IMR-90 (cell line): ENCODE measurements at regions not wholly inside any gene's neighbourhood (a gene's known extent, or its start where the extent isn't known, plus 50 kb on each side); places are given as distances from the start of the nearest gene placed in this dataset.

Source experiments
- ATAC-seq: fragments of 200-7000 bp; cut with Tn5 transposase; 2 replicates; pipeline ENCODE4 v1.9.1; 2020; ENCODE audit warnings: low read depth, mild to moderate bottlenecking, moderate library complexity
- BruUV-seq: library from RNA; stranded (reverse); fragments of 400-500 nt; replicated peaks from 2 replicates; lab custom pipeline; 2021; lab: Mats Ljungman, UMichigan
- CTCF ChIA-PET: fragments of 300-600 bp; formaldehyde crosslinking; extraction: SDS; loops from one replicate; lab custom pipeline; 2021; ENCODE audit warnings: antibody characterized with exemption; lab: Yijun Ruan, JAX
- POLR2A ChIA-PET: fragments of 300-600 bp; sonication (Branson Sonifier 250); formaldehyde crosslinking; loops from one replicate; lab custom pipeline; 2022; ENCODE audit warnings: antibody characterized with exemption; ENCODE audit not compliant: unreplicated experiment; lab: Charles Lee
- DNase-seq: peaks from one replicate; pipeline ENCODE4 v3.0.0; 2013
- H2AFZ ChIP-seq: replicated peaks from 2 replicates; pipeline ENCODE3; 2013; ENCODE audit warnings: low read length, mild to moderate bottlenecking; ENCODE audit not compliant: poor library complexity
- H2AK5ac ChIP-seq: 2 replicates; pipeline ENCODE4 v1.6.1; 2013; ENCODE audit warnings: low read depth, low read length, inconsistent platforms
- H2AK9ac ChIP-seq: replicated peaks from 2 replicates; pipeline ENCODE3; 2013; ENCODE audit warnings: mild to moderate bottlenecking, low read depth, low read length, moderate library complexity; ENCODE audit not compliant: poor library complexity
- H2BK120ac ChIP-seq: 2 replicates; pipeline ENCODE4 v1.6.1; 2013; ENCODE audit warnings: low read depth, low read length, inconsistent platforms
- H2BK15ac ChIP-seq: 3 replicates; pipeline ENCODE4 v1.6.1; 2013; ENCODE audit warnings: low read depth, low read length, inconsistent platforms
- H2BK20ac ChIP-seq: 2 replicates; pipeline ENCODE4 v1.6.1; 2013; ENCODE audit warnings: low read depth, mild to moderate bottlenecking, inconsistent platforms, low read length, moderate library complexity
- H2BK5ac ChIP-seq: 2 replicates; pipeline ENCODE4 v1.6.1; 2013; ENCODE audit warnings: mild to moderate bottlenecking, low read depth, low read length, inconsistent platforms; ENCODE audit not compliant: poor library complexity, severe bottlenecking
- H3K14ac ChIP-seq: replicated peaks from 2 replicates; pipeline ENCODE4 v1.6.1; 2013; ENCODE audit warnings: low read depth, low read length, inconsistent platforms
- H3K18ac ChIP-seq: 2 replicates; pipeline ENCODE4 v1.6.1; 2013; ENCODE audit warnings: low read depth, low read length, control low read depth
- H3K23ac ChIP-seq: 2 replicates; pipeline ENCODE4 v1.6.1; 2013; ENCODE audit warnings: low read depth, low read length, inconsistent platforms
- H3K27ac ChIP-seq: 2 replicates; pipeline ENCODE4 v1.5.1; 2013; ENCODE audit warnings: mild to moderate bottlenecking, control low read depth, low read length; ENCODE audit not compliant: insufficient read depth
- H3K27me3 ChIP-seq: 2 replicates; pipeline ENCODE4 v1.6.1; 2013; ENCODE audit warnings: low read length; ENCODE audit not compliant: control insufficient read depth, insufficient read depth
- H3K36me3 ChIP-seq: 2 replicates; pipeline ENCODE4 v1.6.1; 2013; ENCODE audit warnings: low read length, mixed read lengths; ENCODE audit not compliant: control insufficient read depth, insufficient read depth
- H3K4ac ChIP-seq: 2 replicates; pipeline ENCODE4 v1.6.1; 2013; ENCODE audit warnings: low read depth, low read length, inconsistent platforms
- H3K4me1 ChIP-seq: 2 replicates; pipeline ENCODE4 v1.6.1; 2013; ENCODE audit warnings: low read length, mixed read lengths; ENCODE audit not compliant: control insufficient read depth, insufficient read depth
- H3K4me2 ChIP-seq: 2 replicates; pipeline ENCODE4 v1.6.1; 2013; ENCODE audit warnings: low read depth, mild to moderate bottlenecking, control low read depth, low read length, moderate library complexity
- H3K4me3 ChIP-seq: 2 replicates; pipeline ENCODE4 v1.5.1; 2013; ENCODE audit warnings: low read depth, mild to moderate bottlenecking, control low read depth, low read length, moderate library complexity; ENCODE audit not compliant: insufficient read depth
- H3K56ac ChIP-seq: 2 replicates; pipeline ENCODE4 v1.6.1; 2013; ENCODE audit warnings: low read length, inconsistent platforms; ENCODE audit not compliant: insufficient read depth; ENCODE audit errors: extremely low read depth
- H3K79me1 ChIP-seq, 2 experiments: 2 replicates each; pipeline ENCODE4 v1.6.1; 2013; ENCODE audit warnings: low read length in 2 of 2, inconsistent platforms in 1 of 2, low read depth in 1 of 2
- H3K9ac ChIP-seq: 2 replicates; pipeline ENCODE4 v1.6.1; 2013; ENCODE audit warnings: low read depth, low read length, control low read depth
- H3K9me1 ChIP-seq: 2 replicates; pipeline ENCODE4 v1.6.1; 2013; ENCODE audit warnings: low read length, inconsistent platforms; ENCODE audit not compliant: insufficient read depth
- H3K9me3 ChIP-seq: 2 replicates; pipeline ENCODE4 v1.6.1; 2013; ENCODE audit warnings: low read length; ENCODE audit not compliant: control insufficient read depth, insufficient read depth
- H4K20me1 ChIP-seq: 2 replicates; pipeline ENCODE4 v1.6.1; 2013; ENCODE audit warnings: low read length, inconsistent platforms; ENCODE audit not compliant: insufficient read depth
- H4K5ac ChIP-seq: 2 replicates; pipeline ENCODE4 v1.6.1; 2013; ENCODE audit warnings: mild to moderate bottlenecking, low read depth, low read length, control low read depth
- H4K8ac ChIP-seq, 2 experiments: 2 replicates each; pipeline ENCODE4 v1.6.1; 2013; ENCODE audit warnings: low read depth in 2 of 2, low read length in 2 of 2, control low read depth in 1 of 2, inconsistent platforms in 1 of 2
- H4K91ac ChIP-seq: 2 replicates; pipeline ENCODE4 v1.6.1; 2013; ENCODE audit warnings: low read depth, low read length, inconsistent platforms; ENCODE audit not compliant: insufficient read depth
- BHLHE40 ChIP-seq: fragments of 150-350 bp; IDR thresholded peaks from 2 replicates; pipeline ENCODE4 v1.6.1; 2016; ENCODE audit warnings: mild to moderate bottlenecking, low read depth, low read length
- CEBPB ChIP-seq: IDR thresholded peaks from 2 replicates; pipeline ENCODE4 v1.6.1; 2012; ENCODE audit warnings: low read depth, low read length, improper control_type of control experiment
- CHD1 ChIP-seq: IDR thresholded peaks from 2 replicates; pipeline ENCODE4 v1.6.1; 2012; ENCODE audit warnings: low read depth, low read length, improper control_type of control experiment
- ELK1 ChIP-seq: fragments of 150-350 bp; IDR thresholded peaks from 2 replicates; pipeline ENCODE4 v1.6.1; 2016; ENCODE audit warnings: low read depth, mild to moderate bottlenecking, low read length, moderate library complexity, borderline replicate concordance
- FOS ChIP-seq: fragments of 150-350 bp; IDR thresholded peaks from 2 replicates; pipeline ENCODE4 v1.6.1; 2016; ENCODE audit warnings: low read depth, low read length
- MAFK ChIP-seq: IDR thresholded peaks from 2 replicates; pipeline ENCODE4 v1.6.1; 2012; ENCODE audit warnings: low read depth, low read length, improper control_type of control experiment
- MAZ ChIP-seq: IDR thresholded peaks from 2 replicates; pipeline ENCODE4 v1.6.1; 2012; ENCODE audit warnings: low read depth, mild to moderate bottlenecking, low read length, improper control_type of control experiment, moderate library complexity, borderline replicate concordance
- MXI1 ChIP-seq: IDR thresholded peaks from 2 replicates; pipeline ENCODE4 v1.6.1; 2012; ENCODE audit warnings: low read depth, mild to moderate bottlenecking, low read length, moderate library complexity, borderline replicate concordance
- NFE2L2 ChIP-seq: fragments of 150-350 bp; IDR thresholded peaks from 2 replicates; pipeline ENCODE4 v1.6.1; 2016; ENCODE audit warnings: low read depth, mild to moderate bottlenecking, low read length
- POLR2A ChIP-seq: IDR thresholded peaks from 2 replicates; pipeline ENCODE4 v1.6.1; 2012; ENCODE audit warnings: mild to moderate bottlenecking, low read depth, low read length
- RAD21 ChIP-seq: IDR thresholded peaks from 2 replicates; pipeline ENCODE4 v1.6.1; 2012; ENCODE audit warnings: low read length, improper control_type of control experiment
- RCOR1 ChIP-seq: IDR thresholded peaks from 2 replicates; pipeline ENCODE4 v1.6.1; 2012; ENCODE audit warnings: mild to moderate bottlenecking, low read length, improper control_type of control experiment; ENCODE audit not compliant: insufficient replicate concordance
- RFX5 ChIP-seq: IDR thresholded peaks from 2 replicates; pipeline ENCODE4 v1.8.0; 2012; ENCODE audit warnings: low read depth, mild to moderate bottlenecking, low read length, moderate library complexity
- SMC3 ChIP-seq: fragments of 150-350 bp; IDR thresholded peaks from 2 replicates; pipeline ENCODE4 v1.6.1; 2016; ENCODE audit warnings: low read depth, mild to moderate bottlenecking, antibody characterized with exemption, low read length, moderate library complexity
- USF2 ChIP-seq: fragments of 150-350 bp; IDR thresholded peaks from 2 replicates; pipeline ENCODE4 v1.6.1; 2017; ENCODE audit warnings: mild to moderate bottlenecking, antibody characterized with exemption, low read length, low read depth
- WGBS, 2 experiments: methylation state at CpG; one replicate each; pipeline versions ENCODE4 v1.1.5 to v1.1.7; 2013; ENCODE audit warnings: missing lambda C conversion rate in 2 of 2; ENCODE audit not compliant: insufficient read length in 1 of 2; ENCODE audit errors: extremely low coverage in 2 of 2; 5-methylcytosine and 5-hydroxymethylcytosine counted together
- dilution Hi-C: fragments of 300-500 bp; cut with HindIII; formaldehyde crosslinking; loops from one replicate; pipeline ENCODE4 v1.14.3; 2018; ENCODE audit warnings: low sequenced_read_pairs; ENCODE audit not compliant: unreplicated experiment
- in situ Hi-C: fragments of 300-500 bp; cut with MboI; formaldehyde crosslinking; loops from 3 replicates; pipeline ENCODE4 v1.14.3; 2019; ENCODE audit warnings: low sequenced_read_pairs, inconsistent platforms, mixed read lengths
- intact Hi-C: fragments of 100-400 bp; cut with micrococcal nuclease; formaldehyde crosslinking; loops from 2 replicates; pipeline ENCODE4 v1.10.0; 2022
- TF ChIP-seq, protein P1 (sequence below): conservative IDR thresholded peaks from 2 replicates; pipeline ENCODE4 v1.5.1; 2012; ENCODE audit warnings: mild to moderate bottlenecking, low read depth, low read length, improper control_type of control experiment

- intact Hi-C loops = no loop called here
- dilution Hi-C loops = no loop called here
These were observed 103.8 kb upstream of the ARMC2 start for GRCh38 chr6:108744244-108744972.

More at GRCh38 chr6:108744244-108744972, 103.8 kb upstream of the ARMC2 start:
- no peak for ATAC-seq
- 77% methylated on average over 4 of the region's 8 CpGs; no CpG with 5 or more reads in 1 of the 2 experiments for WGBS, 2 experiments
- Histone ChIP-seq H2AFZ (no peak overlapping the region), H3K9me3 (no peaks in the 10 kb centered on the region), H4K8ac (no peak overlapping the region), H4K5ac (no peak overlapping the region), H3K23ac (no peak overlapping the region), H3K4me1 (no peaks in the 10 kb centered on the region), H3K79me1 (no peaks in the 10 kb centered on the region), H2BK15ac (no peak overlapping the region), H2AK9ac (no peak overlapping the region), H2BK20ac (no peak overlapping the region), H2BK120ac (no peak overlapping the region), H3K27ac (no peak overlapping the region), H3K27me3 (no peaks in the 10 kb centered on the region), H3K14ac (no peak overlapping the region), H2AK5ac (no peak overlapping the region), H2BK5ac (no peak overlapping the region), H3K36me3 (no peaks in the 10 kb centered on the region), H3K4me3 (no peak overlapping the region), H3K9ac (no peak overlapping the region), H3K4ac (no peak overlapping the region), H4K20me1 (no peaks in the 10 kb centered on the region), H3K18ac (no peak overlapping the region), H4K91ac (no peak overlapping the region), H3K56ac (no peak overlapping the region), H3K9me1 (peaks cover 4% of the 10 kb centered on the region), H3K4me2 (no peak overlapping the region)
- in situ Hi-C loops = no loop called here
- ChIA-PET CTCF (interaction anchor here (0.8 kb wide), 1 partner anchor 35 kb away, joined by 3 read pairs; no protein-coding TSS in a partner anchor), POLR2A (no interaction called here)
- TF ChIP-seq SMC3 (no peak), RCOR1 (no peak), USF2 (no peak), CHD1 (no peak), RFX5 (no peak), BHLHE40 (no peak), ELK1 (no peak), MAZ (no peak), FOS (no peak), RAD21 (no peak), POLR2A (no peak), NFE2L2 (no peak), MXI1 (no peak), CEBPB (no peak), MAFK (no peak)
- TF ChIP-seq, protein P1, sequence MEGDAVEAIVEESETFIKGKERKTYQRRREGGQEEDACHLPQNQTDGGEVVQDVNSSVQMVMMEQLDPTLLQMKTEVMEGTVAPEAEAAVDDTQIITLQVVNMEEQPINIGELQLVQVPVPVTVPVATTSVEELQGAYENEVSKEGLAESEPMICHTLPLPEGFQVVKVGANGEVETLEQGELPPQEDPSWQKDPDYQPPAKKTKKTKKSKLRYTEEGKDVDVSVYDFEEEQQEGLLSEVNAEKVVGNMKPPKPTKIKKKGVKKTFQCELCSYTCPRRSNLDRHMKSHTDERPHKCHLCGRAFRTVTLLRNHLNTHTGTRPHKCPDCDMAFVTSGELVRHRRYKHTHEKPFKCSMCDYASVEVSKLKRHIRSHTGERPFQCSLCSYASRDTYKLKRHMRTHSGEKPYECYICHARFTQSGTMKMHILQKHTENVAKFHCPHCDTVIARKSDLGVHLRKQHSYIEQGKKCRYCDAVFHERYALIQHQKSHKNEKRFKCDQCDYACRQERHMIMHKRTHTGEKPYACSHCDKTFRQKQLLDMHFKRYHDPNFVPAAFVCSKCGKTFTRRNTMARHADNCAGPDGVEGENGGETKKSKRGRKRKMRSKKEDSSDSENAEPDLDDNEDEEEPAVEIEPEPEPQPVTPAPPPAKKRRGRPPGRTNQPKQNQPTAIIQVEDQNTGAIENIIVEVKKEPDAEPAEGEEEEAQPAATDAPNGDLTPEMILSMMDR = no peak
- no TSS peak for BruUV-seq
- DNase-seq = no peak
